GM23338 (cell line): ENCODE measurements at regions not wholly inside any gene's neighbourhood (a gene's known extent, or its start where the extent isn't known, plus 50 kb on each side); places are given as distances from the start of the nearest gene placed in this dataset.

Experiments
- ATAC-seq: fragments of 200-7000 bp; cut with Tn5 transposase; 3 replicates; pipeline ENCODE4 v1.9.1; 2020
- DNase-seq: peaks from one replicate; pipeline ENCODE4 v3.0.0-alpha.2; 2015; ENCODE audit warnings: low spot score
- H2AFZ ChIP-seq: fragments of 200-600 bp; sonication (generic); 2 replicates; pipeline ENCODE4 v1.8.0; 2016; ENCODE audit warnings: antibody characterized with exemption, mild to moderate bottlenecking, moderate library complexity
- H3F3A ChIP-seq: fragments of 200-600 bp; sonication (generic); replicated peaks from 2 replicates; pipeline ENCODE4 v1.8.0; 2017; ENCODE audit warnings: antibody characterized with exemption, mixed run types, low read depth
- H3K27ac ChIP-seq: fragments of 200-600 bp; sonication (generic); 2 replicates; pipeline ENCODE4 v1.6.1; 2016; ENCODE audit warnings: low read depth
- H3K27me3 ChIP-seq: fragments of 200-600 bp; sonication (generic); 2 replicates; pipeline ENCODE4 v1.8.0; 2016; ENCODE audit warnings: mild to moderate bottlenecking, mixed run types, moderate library complexity; ENCODE audit not compliant: insufficient read depth
- H3K36me3 ChIP-seq: fragments of 200-600 bp; sonication (generic); 2 replicates; pipeline ENCODE4 v1.8.0; 2016; ENCODE audit warnings: mild to moderate bottlenecking; ENCODE audit not compliant: insufficient read depth
- H3K4me1 ChIP-seq: fragments of 200-600 bp; sonication (generic); 2 replicates; pipeline ENCODE4 v1.8.0; 2016; ENCODE audit warnings: mild to moderate bottlenecking, moderate library complexity; ENCODE audit not compliant: insufficient read depth
- H3K4me2 ChIP-seq: fragments of 200-600 bp; sonication (generic); 2 replicates; pipeline ENCODE4 v1.7.1; 2017; ENCODE audit warnings: mixed run types
- H3K4me3 ChIP-seq: fragments of 200-600 bp; sonication (generic); 2 replicates; pipeline ENCODE4 v1.6.1; 2016; ENCODE audit warnings: mixed run types
- H3K79me2 ChIP-seq: fragments of 200-600 bp; sonication (generic); replicated peaks from 2 replicates; pipeline ENCODE4 v1.8.0; 2017; ENCODE audit warnings: mild to moderate bottlenecking; ENCODE audit not compliant: insufficient read depth
- H3K9me2 ChIP-seq: fragments of 200-600 bp; sonication (generic); 2 replicates; pipeline ENCODE4 v1.8.0; 2017; ENCODE audit not compliant: insufficient read depth
- H4K20me1 ChIP-seq: fragments of 200-600 bp; sonication (generic); replicated peaks from 2 replicates; pipeline ENCODE4 v1.8.0; 2017; ENCODE audit warnings: mild to moderate bottlenecking; ENCODE audit not compliant: insufficient read depth
- H3K27ac Mint-ChIP-seq: 2 replicates; pipeline ENCODE4 v1.8.0; 2020; ENCODE audit warnings: inconsistent platforms, mild to moderate bottlenecking, moderate library complexity, mixed read lengths
- H3K27me3 Mint-ChIP-seq: 3 replicates; pipeline ENCODE4 v1.8.0; 2022; ENCODE audit warnings: low read depth, mild to moderate bottlenecking, moderate library complexity, mixed read lengths, inconsistent platforms; ENCODE audit not compliant: insufficient read depth, poor library complexity
- H3K36me3 Mint-ChIP-seq: 3 replicates; pipeline ENCODE4 v1.8.0; 2021; ENCODE audit warnings: low read depth, mild to moderate bottlenecking, inconsistent platforms, moderate library complexity, mixed read lengths
- H3K4me1 Mint-ChIP-seq: 3 replicates; pipeline ENCODE4 v1.8.0; 2020; ENCODE audit warnings: mild to moderate bottlenecking, inconsistent platforms, mixed read lengths
- H3K4me3 Mint-ChIP-seq: 3 replicates; pipeline ENCODE4 v1.8.0; 2021; ENCODE audit warnings: moderate library complexity, mild to moderate bottlenecking, inconsistent platforms, mixed read lengths
- H3K9me3 Mint-ChIP-seq: 3 replicates; pipeline ENCODE4 v1.8.0; 2020; ENCODE audit warnings: moderate library complexity, mild to moderate bottlenecking, inconsistent platforms, mixed read lengths
- CREB1 ChIP-seq: fragments of 250-450 bp; sonication (Bioruptor Pico); IDR thresholded peaks from 2 replicates; pipeline ENCODE4 v1.5.0; 2020; ENCODE audit warnings: low read depth, mild to moderate bottlenecking, moderate library complexity
- EZH2phosphoT487 ChIP-seq: fragments of 200-600 bp; sonication (generic); IDR thresholded peaks from one replicate; pipeline ENCODE4 v1.8.1; 2018; ENCODE audit warnings: antibody characterized with exemption; ENCODE audit not compliant: unreplicated experiment
- JUNB ChIP-seq: IDR thresholded peaks from one replicate; pipeline ENCODE4 v1.6.1; 2016; ENCODE audit warnings: antibody characterized with exemption; ENCODE audit not compliant: unreplicated experiment
- NANOG ChIP-seq: IDR thresholded peaks from 2 replicates; pipeline ENCODE4 v1.6.1; 2016; ENCODE audit warnings: antibody characterized with exemption, borderline replicate concordance
- ZNF114 ChIP-seq: fragments of 250-450 bp; sonication (Bioruptor Pico); IDR thresholded peaks from 2 replicates; pipeline ENCODE4 v1.5.0; 2020; ENCODE audit warnings: mild to moderate bottlenecking, moderate library complexity
- ZNF331 ChIP-seq: fragments of 250-450 bp; sonication (Bioruptor Pico); IDR thresholded peaks from 2 replicates; pipeline ENCODE4 v1.5.0; 2020; ENCODE audit warnings: low read depth, mild to moderate bottlenecking, moderate library complexity
- TF ChIP-seq, protein P1 (sequence below): IDR thresholded peaks from one replicate; pipeline ENCODE4 v1.6.1; 2018; ENCODE audit warnings: antibody characterized with exemption; ENCODE audit not compliant: unreplicated experiment
- TF ChIP-seq, protein P2 (sequence below): fragments of 250-450 bp; sonication (Bioruptor Pico); IDR thresholded peaks from 2 replicates; pipeline ENCODE4 v1.5.0; 2020; ENCODE audit warnings: mild to moderate bottlenecking, moderate library complexity
- TF ChIP-seq, protein P3 (sequence below): IDR thresholded peaks from 2 replicates; pipeline ENCODE4 v1.6.1; 2016; ENCODE audit warnings: antibody characterized with exemption
- TF ChIP-seq, protein P4 (sequence below), 2 experiments: fragments of 200-600 bp in 1 of 2; sonication (generic) in 1 of 2; conservative IDR thresholded peaks; 2 replicates each; pipeline versions ENCODE4 v1.5.1 to v1.6.1; 2016 to 2017; ENCODE audit warnings: antibody characterized with exemption in 2 of 2, low read depth in 2 of 2, mild to moderate bottlenecking in 2 of 2, moderate library complexity in 1 of 2

DNA sequence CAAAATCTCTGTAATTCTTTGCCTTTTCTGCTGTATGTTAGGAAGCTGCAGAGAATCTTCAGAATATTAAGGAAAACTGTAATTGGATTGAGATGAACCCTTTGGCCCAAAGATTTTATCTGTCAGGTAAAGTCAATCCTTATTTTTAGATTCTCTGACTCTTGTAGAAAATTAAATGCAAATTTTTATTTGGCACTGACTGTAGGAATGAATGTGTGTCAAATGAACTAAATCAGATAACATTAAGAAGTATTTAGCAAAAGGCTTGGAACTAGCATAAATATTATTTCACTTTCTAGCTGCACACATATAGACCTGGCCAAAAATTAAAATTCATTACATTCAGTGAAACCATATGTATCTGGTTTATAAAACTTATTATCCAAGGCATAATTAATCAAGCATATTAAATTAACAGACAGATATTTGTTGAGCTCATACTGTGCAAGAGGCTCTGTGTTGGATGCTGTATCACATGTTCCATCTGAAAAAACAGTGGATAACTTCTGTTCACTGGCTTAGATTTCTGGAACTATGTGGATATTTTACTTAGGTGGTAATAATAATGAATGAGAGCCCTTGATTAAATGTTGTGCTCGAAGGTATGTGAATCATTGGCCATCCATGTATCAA is 124.8 kb downstream of the HDGFL1 start:
- Histone ChIP-seq H3K27ac (no peak overlapping the region), H3F3A (no peaks in the 10 kb centered on the region), H3K4me2 (no peak overlapping the region), H3K9me2 (no peaks in the 10 kb centered on the region), H3K4me3 (no peak overlapping the region), H3K79me2 (no peaks in the 10 kb centered on the region), H3K36me3 (no peaks in the 10 kb centered on the region), H2AFZ (no peak overlapping the region), H3K4me1 (peaks cover 2% of the 10 kb centered on the region), H3K27me3 (no peaks in the 10 kb centered on the region), H4K20me1 (no peaks in the 10 kb centered on the region)
- no peaks in the 10 kb centered on the region for H3K27me3 Mint-ChIP-seq
- no peaks in the 10 kb centered on the region for H3K9me3 Mint-ChIP-seq
- H3K4me1 Mint-ChIP-seq: peaks cover 5% of the 10 kb centered on the region
- H3K36me3 Mint-ChIP-seq: no peaks in the 10 kb centered on the region
- no peak for ATAC-seq
- H3K27ac Mint-ChIP-seq: no peak overlapping the region
- TF ChIP-seq ZNF331 (CRISPR knock-in tag) (no peak), EZH2phosphoT487 (no peak), CREB1 (CRISPR knock-in tag) (no peak), JUNB (no peak), NANOG (no peak), ZNF114 (no peak)
- TF ChIP-seq, protein P1, sequence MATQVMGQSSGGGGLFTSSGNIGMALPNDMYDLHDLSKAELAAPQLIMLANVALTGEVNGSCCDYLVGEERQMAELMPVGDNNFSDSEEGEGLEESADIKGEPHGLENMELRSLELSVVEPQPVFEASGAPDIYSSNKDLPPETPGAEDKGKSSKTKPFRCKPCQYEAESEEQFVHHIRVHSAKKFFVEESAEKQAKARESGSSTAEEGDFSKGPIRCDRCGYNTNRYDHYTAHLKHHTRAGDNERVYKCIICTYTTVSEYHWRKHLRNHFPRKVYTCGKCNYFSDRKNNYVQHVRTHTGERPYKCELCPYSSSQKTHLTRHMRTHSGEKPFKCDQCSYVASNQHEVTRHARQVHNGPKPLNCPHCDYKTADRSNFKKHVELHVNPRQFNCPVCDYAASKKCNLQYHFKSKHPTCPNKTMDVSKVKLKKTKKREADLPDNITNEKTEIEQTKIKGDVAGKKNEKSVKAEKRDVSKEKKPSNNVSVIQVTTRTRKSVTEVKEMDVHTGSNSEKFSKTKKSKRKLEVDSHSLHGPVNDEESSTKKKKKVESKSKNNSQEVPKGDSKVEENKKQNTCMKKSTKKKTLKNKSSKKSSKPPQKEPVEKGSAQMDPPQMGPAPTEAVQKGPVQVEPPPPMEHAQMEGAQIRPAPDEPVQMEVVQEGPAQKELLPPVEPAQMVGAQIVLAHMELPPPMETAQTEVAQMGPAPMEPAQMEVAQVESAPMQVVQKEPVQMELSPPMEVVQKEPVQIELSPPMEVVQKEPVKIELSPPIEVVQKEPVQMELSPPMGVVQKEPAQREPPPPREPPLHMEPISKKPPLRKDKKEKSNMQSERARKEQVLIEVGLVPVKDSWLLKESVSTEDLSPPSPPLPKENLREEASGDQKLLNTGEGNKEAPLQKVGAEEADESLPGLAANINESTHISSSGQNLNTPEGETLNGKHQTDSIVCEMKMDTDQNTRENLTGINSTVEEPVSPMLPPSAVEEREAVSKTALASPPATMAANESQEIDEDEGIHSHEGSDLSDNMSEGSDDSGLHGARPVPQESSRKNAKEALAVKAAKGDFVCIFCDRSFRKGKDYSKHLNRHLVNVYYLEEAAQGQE: no peak
- TF ChIP-seq, protein P2, sequence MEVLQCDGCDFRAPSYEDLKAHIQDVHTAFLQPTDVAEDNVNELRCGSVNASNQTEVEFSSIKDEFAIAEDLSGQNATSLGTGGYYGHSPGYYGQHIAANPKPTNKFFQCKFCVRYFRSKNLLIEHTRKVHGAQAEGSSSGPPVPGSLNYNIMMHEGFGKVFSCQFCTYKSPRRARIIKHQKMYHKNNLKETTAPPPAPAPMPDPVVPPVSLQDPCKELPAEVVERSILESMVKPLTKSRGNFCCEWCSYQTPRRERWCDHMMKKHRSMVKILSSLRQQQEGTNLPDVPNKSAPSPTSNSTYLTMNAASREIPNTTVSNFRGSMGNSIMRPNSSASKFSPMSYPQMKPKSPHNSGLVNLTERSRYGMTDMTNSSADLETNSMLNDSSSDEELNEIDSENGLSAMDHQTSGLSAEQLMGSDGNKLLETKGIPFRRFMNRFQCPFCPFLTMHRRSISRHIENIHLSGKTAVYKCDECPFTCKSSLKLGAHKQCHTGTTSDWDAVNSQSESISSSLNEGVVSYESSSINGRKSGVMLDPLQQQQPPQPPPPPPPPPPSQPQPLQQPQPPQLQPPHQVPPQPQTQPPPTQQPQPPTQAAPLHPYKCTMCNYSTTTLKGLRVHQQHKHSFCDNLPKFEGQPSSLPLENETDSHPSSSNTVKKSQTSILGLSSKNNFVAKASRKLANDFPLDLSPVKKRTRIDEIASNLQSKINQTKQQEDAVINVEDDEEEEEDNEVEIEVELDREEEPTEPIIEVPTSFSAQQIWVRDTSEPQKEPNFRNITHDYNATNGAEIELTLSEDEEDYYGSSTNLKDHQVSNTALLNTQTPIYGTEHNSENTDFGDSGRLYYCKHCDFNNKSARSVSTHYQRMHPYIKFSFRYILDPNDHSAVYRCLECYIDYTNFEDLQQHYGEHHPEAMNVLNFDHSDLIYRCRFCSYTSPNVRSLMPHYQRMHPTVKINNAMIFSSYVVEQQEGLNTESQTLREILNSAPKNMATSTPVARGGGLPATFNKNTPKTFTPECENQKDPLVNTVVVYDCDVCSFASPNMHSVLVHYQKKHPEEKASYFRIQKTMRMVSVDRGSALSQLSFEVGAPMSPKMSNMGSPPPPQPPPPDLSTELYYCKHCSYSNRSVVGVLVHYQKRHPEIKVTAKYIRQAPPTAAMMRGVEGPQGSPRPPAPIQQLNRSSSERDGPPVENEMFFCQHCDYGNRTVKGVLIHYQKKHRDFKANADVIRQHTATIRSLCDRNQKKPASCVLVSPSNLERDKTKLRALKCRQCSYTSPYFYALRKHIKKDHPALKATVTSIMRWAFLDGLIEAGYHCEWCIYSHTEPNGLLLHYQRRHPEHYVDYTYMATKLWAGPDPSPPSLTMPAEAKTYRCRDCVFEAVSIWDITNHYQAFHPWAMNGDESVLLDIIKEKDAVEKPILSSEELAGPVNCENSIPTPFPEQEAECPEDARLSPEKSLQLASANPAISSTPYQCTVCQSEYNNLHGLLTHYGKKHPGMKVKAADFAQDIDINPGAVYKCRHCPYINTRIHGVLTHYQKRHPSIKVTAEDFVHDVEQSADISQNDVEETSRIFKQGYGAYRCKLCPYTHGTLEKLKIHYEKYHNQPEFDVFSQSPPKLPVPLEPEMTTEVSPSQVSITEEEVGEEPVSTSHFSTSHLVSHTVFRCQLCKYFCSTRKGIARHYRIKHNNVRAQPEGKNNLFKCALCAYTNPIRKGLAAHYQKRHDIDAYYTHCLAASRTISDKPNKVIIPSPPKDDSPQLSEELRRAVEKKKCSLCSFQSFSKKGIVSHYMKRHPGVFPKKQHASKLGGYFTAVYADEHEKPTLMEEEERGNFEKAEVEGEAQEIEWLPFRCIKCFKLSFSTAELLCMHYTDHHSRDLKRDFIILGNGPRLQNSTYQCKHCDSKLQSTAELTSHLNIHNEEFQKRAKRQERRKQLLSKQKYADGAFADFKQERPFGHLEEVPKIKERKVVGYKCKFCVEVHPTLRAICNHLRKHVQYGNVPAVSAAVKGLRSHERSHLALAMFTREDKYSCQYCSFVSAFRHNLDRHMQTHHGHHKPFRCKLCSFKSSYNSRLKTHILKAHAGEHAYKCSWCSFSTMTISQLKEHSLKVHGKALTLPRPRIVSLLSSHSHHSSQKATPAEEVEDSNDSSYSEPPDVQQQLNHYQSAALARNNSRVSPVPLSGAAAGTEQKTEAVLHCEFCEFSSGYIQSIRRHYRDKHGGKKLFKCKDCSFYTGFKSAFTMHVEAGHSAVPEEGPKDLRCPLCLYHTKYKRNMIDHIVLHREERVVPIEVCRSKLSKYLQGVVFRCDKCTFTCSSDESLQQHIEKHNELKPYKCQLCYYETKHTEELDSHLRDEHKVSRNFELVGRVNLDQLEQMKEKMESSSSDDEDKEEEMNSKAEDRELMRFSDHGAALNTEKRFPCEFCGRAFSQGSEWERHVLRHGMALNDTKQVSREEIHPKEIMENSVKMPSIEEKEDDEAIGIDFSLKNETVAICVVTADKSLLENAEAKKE (CRISPR knock-in tag): no peak
- TF ChIP-seq, protein P3, sequence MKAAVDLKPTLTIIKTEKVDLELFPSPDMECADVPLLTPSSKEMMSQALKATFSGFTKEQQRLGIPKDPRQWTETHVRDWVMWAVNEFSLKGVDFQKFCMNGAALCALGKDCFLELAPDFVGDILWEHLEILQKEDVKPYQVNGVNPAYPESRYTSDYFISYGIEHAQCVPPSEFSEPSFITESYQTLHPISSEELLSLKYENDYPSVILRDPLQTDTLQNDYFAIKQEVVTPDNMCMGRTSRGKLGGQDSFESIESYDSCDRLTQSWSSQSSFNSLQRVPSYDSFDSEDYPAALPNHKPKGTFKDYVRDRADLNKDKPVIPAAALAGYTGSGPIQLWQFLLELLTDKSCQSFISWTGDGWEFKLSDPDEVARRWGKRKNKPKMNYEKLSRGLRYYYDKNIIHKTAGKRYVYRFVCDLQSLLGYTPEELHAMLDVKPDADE: no peak
- TF ChIP-seq, protein P4, sequence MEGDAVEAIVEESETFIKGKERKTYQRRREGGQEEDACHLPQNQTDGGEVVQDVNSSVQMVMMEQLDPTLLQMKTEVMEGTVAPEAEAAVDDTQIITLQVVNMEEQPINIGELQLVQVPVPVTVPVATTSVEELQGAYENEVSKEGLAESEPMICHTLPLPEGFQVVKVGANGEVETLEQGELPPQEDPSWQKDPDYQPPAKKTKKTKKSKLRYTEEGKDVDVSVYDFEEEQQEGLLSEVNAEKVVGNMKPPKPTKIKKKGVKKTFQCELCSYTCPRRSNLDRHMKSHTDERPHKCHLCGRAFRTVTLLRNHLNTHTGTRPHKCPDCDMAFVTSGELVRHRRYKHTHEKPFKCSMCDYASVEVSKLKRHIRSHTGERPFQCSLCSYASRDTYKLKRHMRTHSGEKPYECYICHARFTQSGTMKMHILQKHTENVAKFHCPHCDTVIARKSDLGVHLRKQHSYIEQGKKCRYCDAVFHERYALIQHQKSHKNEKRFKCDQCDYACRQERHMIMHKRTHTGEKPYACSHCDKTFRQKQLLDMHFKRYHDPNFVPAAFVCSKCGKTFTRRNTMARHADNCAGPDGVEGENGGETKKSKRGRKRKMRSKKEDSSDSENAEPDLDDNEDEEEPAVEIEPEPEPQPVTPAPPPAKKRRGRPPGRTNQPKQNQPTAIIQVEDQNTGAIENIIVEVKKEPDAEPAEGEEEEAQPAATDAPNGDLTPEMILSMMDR (conservative IDR thresholded peaks at IDR 0.05; ENCODE audit: low read depth in 2 of 2): no peak
- no peak for DNase-seq
- H3K4me3 Mint-ChIP-seq: no peak overlapping the region
